Colonic mucosa (tissue), 4 donors: ENCODE measurements at regions not wholly inside any gene's neighbourhood (a gene's known extent, or its start where the extent isn't known, plus 50 kb on each side); places are given as distances from the start of the nearest gene placed in this dataset.

Source experiments
- DNase-seq: peaks from one replicate; pipeline ENCODE4 v3.0.0-alpha.2; 2020
- H3K27ac ChIP-seq: fragments of 200-600 bp; one replicate; pipeline ENCODE4 v1.8.0; 2021
- H3K27me3 ChIP-seq: fragments of 200-600 bp; one replicate; pipeline ENCODE4 v1.8.0; 2021
- H3K36me3 ChIP-seq: fragments of 200-600 bp; one replicate; pipeline ENCODE4 v1.8.0; 2021
- H3K4me1 ChIP-seq: fragments of 200-600 bp; one replicate; pipeline ENCODE4 v1.8.0; 2021; ENCODE audit warnings: mild to moderate bottlenecking
- H3K4me3 ChIP-seq: fragments of 200-600 bp; one replicate; pipeline ENCODE4 v1.8.0; 2021
- H3K9ac ChIP-seq, 2 donors: one replicate each; pipeline ENCODE4 v1.7.0; 2013; ENCODE audit warnings: control low read depth in 2 of 2, low read depth in 2 of 2, low read length in 2 of 2
- H3K9me3 ChIP-seq: fragments of 200-600 bp; one replicate; pipeline ENCODE4 v1.8.0; 2021
- intact Hi-C: fragments of 100-400 bp; cut with DNase I; formaldehyde crosslinking; loops from one replicate; pipeline ENCODE4 v1.14.1; 2022
- TF ChIP-seq, protein P1 (sequence below): fragments of 200-600 bp; IDR thresholded peaks from one replicate; pipeline ENCODE4 v1.8.0; 2022; ENCODE audit warnings: antibody characterized with exemption, mild to moderate bottlenecking
- donor health status: healthy.
- donor health status: DM: no; HTN: no; CAD: no.
- donor health status: DM: no; HTN: no; CAD: no.

DNA sequence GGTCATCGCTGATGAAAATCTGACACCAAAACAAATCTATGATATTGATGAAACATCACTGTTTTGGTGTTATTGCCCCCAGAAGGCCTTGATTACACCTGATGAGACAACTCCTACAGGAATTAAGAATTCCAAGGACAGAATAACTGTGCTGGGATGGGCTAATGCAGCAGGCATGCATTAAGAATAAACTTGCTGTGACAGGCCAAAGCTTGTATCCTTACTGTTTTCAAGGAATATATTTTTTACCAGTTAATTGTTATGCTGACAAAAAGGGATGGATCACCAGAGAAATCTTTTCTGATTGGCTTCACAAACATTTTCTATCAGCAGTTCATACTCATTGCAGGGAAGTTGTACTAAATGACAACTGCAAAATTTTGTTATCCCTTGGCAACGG is 278.2 kb downstream of the IKZF2 start:
- Histone ChIP-seq H3K27ac (no peak overlapping the region), H3K36me3 (no peaks in the 10 kb centered on the region), H3K4me3 (no peak overlapping the region), H3K9me3 (no peaks in the 10 kb centered on the region), H3K27me3 (no peaks in the 10 kb centered on the region), H3K9ac (no peak overlapping the region), H3K4me1 (no peaks in the 10 kb centered on the region)
- DNase-seq: no peak
- TF ChIP-seq, protein P1, sequence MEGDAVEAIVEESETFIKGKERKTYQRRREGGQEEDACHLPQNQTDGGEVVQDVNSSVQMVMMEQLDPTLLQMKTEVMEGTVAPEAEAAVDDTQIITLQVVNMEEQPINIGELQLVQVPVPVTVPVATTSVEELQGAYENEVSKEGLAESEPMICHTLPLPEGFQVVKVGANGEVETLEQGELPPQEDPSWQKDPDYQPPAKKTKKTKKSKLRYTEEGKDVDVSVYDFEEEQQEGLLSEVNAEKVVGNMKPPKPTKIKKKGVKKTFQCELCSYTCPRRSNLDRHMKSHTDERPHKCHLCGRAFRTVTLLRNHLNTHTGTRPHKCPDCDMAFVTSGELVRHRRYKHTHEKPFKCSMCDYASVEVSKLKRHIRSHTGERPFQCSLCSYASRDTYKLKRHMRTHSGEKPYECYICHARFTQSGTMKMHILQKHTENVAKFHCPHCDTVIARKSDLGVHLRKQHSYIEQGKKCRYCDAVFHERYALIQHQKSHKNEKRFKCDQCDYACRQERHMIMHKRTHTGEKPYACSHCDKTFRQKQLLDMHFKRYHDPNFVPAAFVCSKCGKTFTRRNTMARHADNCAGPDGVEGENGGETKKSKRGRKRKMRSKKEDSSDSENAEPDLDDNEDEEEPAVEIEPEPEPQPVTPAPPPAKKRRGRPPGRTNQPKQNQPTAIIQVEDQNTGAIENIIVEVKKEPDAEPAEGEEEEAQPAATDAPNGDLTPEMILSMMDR: no peak
- intact Hi-C loops: no loop called here

DNA sequence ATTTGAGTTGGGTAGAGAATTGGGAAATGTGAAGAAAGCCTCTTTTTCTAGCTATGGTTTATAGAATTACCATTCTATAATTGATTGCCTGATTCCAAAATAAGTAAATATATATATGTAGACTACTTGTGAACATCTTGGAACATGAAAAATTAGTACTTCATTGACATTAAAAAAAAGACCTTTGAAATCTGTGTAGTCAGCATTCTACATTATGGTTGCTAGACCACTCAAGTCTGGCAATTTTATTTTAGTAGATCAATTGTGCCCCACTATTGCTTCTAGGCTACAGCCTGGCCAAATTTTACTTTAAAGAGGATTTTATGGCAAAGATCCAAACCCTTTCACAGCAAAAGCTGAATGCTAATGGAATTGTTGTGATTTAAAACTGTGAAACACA is 279.8 kb downstream of the IKZF2 start:
- no peak overlapping the region for H3K9ac ChIP-seq
- H3K36me3 ChIP-seq: no peaks in the 10 kb centered on the region
- DNase-seq: no peak
- H3K27ac ChIP-seq: no peak overlapping the region
- no peak overlapping the region for H3K4me3 ChIP-seq
- intact Hi-C loops: no loop called here
- H3K4me1 ChIP-seq: no peaks in the 10 kb centered on the region
- TF ChIP-seq, protein P1: no peak
- no peaks in the 10 kb centered on the region for H3K27me3 ChIP-seq
- no peaks in the 10 kb centered on the region for H3K9me3 ChIP-seq

DNA sequence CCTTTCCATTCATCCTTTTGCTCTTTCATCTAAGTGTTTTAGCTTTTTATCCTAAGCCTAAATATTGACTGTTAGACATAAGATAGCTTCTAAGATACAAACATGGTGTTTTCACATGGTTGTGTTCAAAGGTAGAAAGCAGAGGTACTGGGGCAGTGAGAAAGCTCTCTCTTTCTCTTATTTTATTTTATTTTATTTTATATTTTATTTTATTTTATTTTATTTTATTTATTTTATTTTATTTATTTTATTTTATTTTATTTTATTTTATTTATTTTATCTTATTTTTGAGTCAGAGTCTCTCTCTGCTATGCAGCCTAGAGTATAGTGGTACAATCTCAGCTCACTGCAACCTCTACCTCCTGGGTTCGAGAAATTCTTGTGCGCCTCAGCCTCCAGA is 287.2 kb downstream of the IKZF2 start:
- DNase-seq: no peak
- H3K27me3 ChIP-seq: no peaks in the 10 kb centered on the region
- H3K4me3 ChIP-seq: no peak overlapping the region
- H3K27ac ChIP-seq: no peak overlapping the region
- TF ChIP-seq, protein P1: no peak
- intact Hi-C loops: loop anchor here (5.0 kb wide), 1 partner anchor 288 kb away; the partner anchor contains the start of gene IKZF2
- H3K9ac ChIP-seq: no peak overlapping the region
- H3K4me1 ChIP-seq: no peaks in the 10 kb centered on the region
- H3K9me3 ChIP-seq: peaks cover 9% of the 10 kb centered on the region
- no peaks in the 10 kb centered on the region for H3K36me3 ChIP-seq

DNA sequence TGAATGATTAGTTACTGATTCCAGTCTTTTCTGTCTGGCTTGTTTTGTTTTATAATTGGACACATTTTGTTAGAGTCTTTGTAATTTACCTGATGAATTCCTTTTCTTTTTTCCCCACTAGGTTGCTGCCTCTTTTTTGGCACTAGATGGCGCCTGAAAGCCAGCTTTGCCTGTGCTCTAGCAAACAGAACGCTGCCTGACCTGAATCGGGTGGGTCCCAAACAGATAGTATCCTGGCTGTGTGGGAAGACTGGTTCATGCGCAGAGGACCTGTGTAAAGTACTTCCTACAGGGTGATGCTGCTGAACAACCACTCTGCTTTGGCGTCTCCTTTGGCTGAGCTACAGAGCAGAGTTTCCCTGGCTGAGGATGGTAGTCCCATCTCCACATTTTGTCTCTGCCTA is 288.2 kb downstream of the IKZF2 start:
- H3K36me3 ChIP-seq: no peaks in the 10 kb centered on the region
- TF ChIP-seq, protein P1: peak; percentile 69
- peak; percentile 47 for DNase-seq
- H3K4me1 ChIP-seq: no peaks in the 10 kb centered on the region
- peaks cover 9% of the 10 kb centered on the region for H3K9me3 ChIP-seq
- no peak overlapping the region for H3K9ac ChIP-seq
- H3K27ac ChIP-seq: no peak overlapping the region
- H3K4me3 ChIP-seq: no peak overlapping the region
- intact Hi-C loops: loop anchor here (5.0 kb wide), 1 partner anchor 289 kb away; the partner anchor contains the start of gene IKZF2
- H3K27me3 ChIP-seq: no peaks in the 10 kb centered on the region

DNA sequence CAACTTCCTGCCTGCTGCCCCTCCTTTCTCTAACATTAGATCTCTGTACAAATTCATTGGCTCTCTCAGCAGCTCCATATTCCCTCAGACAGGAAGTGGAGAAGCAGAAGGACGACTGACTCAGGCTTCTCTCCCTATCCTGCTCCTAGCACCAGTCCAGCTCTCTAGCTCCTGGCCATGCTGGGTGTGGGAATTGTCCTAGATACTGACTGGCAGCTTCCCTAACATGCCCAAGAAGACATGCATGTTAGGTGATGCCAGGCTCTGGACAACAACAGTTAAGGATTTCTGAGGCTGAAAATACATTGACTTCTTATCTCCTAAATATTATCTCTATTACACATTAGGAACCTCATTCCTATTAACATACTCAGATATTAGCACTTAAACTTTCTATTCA is 292.9 kb downstream of the IKZF2 start:
- Histone ChIP-seq H3K36me3 (no peaks in the 10 kb centered on the region), H3K9ac (no peak overlapping the region), H3K27me3 (no peaks in the 10 kb centered on the region), H3K4me1 (no peaks in the 10 kb centered on the region), H3K27ac (no peak overlapping the region), H3K9me3 (peaks cover 9% of the 10 kb centered on the region), H3K4me3 (no peak overlapping the region)
- DNase-seq: no peak
- TF ChIP-seq, protein P1: no peak
- intact Hi-C loops: no loop called here

DNA sequence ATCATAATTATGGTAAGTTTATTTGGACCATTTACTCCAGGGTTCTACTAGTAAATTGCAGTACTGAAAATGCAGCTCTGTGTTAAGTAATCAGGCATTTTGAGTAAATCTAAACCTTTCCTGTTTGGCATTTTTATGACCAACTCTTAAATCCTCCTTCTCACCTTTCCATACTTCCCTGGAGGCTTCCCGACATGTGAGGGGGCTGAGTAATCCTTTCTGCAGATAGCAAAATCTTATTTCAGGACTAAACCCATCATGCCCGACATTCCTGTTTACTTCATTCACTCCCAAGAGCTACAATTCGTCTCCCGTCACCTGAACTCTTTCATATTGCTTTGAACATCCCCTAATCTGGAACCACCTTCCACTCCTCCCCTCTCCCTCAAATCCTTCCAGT is 296.6 kb downstream of the IKZF2 start:
- H3K27ac ChIP-seq: no peak overlapping the region
- TF ChIP-seq, protein P1: no peak
- DNase-seq: no peak
- H3K9ac ChIP-seq: no peak overlapping the region
- H3K36me3 ChIP-seq: no peaks in the 10 kb centered on the region
- no peak overlapping the region for H3K4me3 ChIP-seq
- no peaks in the 10 kb centered on the region for H3K4me1 ChIP-seq
- no peaks in the 10 kb centered on the region for H3K9me3 ChIP-seq
- no peaks in the 10 kb centered on the region for H3K27me3 ChIP-seq
- intact Hi-C loops: no loop called here
